Endodermal cell (in vitro differentiated cells): ENCODE measurements at regions not wholly inside any gene's neighbourhood (a gene's known extent, or its start where the extent isn't known, plus 50 kb on each side); places are given as distances from the start of the nearest gene placed in this dataset.
"Not testable (repeated sequence)": the region's sequence is repeated elsewhere in the genome, so short reads cannot be mapped to it uniquely, and the experiment has no call there.

ENCODE experiments used
- DNase-seq: peaks from one replicate; pipeline ENCODE4 v3.0.0-alpha.2; 2017
- H3K27ac ChIP-seq: 2 replicates; pipeline ENCODE4 v1.5.1; 2013; ENCODE audit warnings: mild to moderate bottlenecking, low read depth, low read length, moderate library complexity
- H3K27me3 ChIP-seq: 2 replicates; pipeline ENCODE4 v1.6.1; 2013; ENCODE audit warnings: mild to moderate bottlenecking, low read length, moderate library complexity; ENCODE audit not compliant: insufficient read depth, control insufficient read depth, poor library complexity, severe bottlenecking
- H3K36me3 ChIP-seq: 2 replicates; pipeline ENCODE4 v1.7.0; 2013; ENCODE audit warnings: mild to moderate bottlenecking, low read length, moderate library complexity; ENCODE audit not compliant: control insufficient read depth, insufficient read depth
- H3K4me1 ChIP-seq: one replicate; pipeline ENCODE4 v1.7.0; 2013; ENCODE audit warnings: low read length; ENCODE audit not compliant: control insufficient read depth, insufficient read depth
- H3K4me3 ChIP-seq: 2 replicates; pipeline ENCODE4 v1.5.1; 2013; ENCODE audit warnings: mild to moderate bottlenecking, low read length, moderate library complexity
- H3K9ac ChIP-seq: 2 replicates; pipeline ENCODE4 v1.6.1; 2013; ENCODE audit warnings: mild to moderate bottlenecking, low read length, moderate library complexity; ENCODE audit not compliant: poor library complexity, severe bottlenecking; ENCODE audit errors: extremely low read depth
- H3K9me3 ChIP-seq: 2 replicates; pipeline ENCODE4 v1.6.1; 2013; ENCODE audit warnings: mild to moderate bottlenecking, low read length, moderate library complexity; ENCODE audit not compliant: control insufficient read depth
- H3K27ac Mint-ChIP-seq: 2 replicates; pipeline ENCODE4 v1.8.0; 2020; ENCODE audit warnings: mixed read lengths
- H3K27me3 Mint-ChIP-seq: 2 replicates; pipeline ENCODE4 v1.8.0; 2021; ENCODE audit warnings: mild to moderate bottlenecking, mixed read lengths; ENCODE audit not compliant: insufficient read depth
- H3K36me3 Mint-ChIP-seq: 2 replicates; pipeline ENCODE4 v1.8.0; 2020; ENCODE audit warnings: low read depth, mixed read lengths
- H3K4me1 Mint-ChIP-seq: 2 replicates; pipeline ENCODE4 v1.8.0; 2020; ENCODE audit warnings: mixed read lengths
- H3K4me3 Mint-ChIP-seq: 2 replicates; pipeline ENCODE4 v1.8.0; 2020; ENCODE audit warnings: mild to moderate bottlenecking, moderate library complexity, mixed read lengths
- H3K9me3 Mint-ChIP-seq: 2 replicates; pipeline ENCODE4 v1.8.0; 2020; ENCODE audit warnings: mild to moderate bottlenecking, mixed read lengths
- WGBS, 2 experiments: methylation state at CpG; one replicate each; pipeline versions ENCODE4 v1.1.5 to v1.1.7; 2013; ENCODE audit warnings: missing lambda C conversion rate in 2 of 2, mixed read lengths in 1 of 2; ENCODE audit not compliant: insufficient coverage in 1 of 2, insufficient read length in 1 of 2; 5-methylcytosine and 5-hydroxymethylcytosine counted together
- TF ChIP-seq, protein P1 (sequence below): fragments of 200-600 bp; sonication (generic); conservative IDR thresholded peaks from 2 replicates; pipeline ENCODE4 v1.5.0; 2021; ENCODE audit warnings: antibody characterized with exemption, mild to moderate bottlenecking

- no peaks in the 10 kb centered on the region for H3K36me3 ChIP-seq
- no peaks in the 10 kb centered on the region for H3K9me3 ChIP-seq
- H3K27ac Mint-ChIP-seq, result no peak overlapping the region
- no peak overlapping the region for H3K4me3 Mint-ChIP-seq
- TF ChIP-seq, protein P1, sequence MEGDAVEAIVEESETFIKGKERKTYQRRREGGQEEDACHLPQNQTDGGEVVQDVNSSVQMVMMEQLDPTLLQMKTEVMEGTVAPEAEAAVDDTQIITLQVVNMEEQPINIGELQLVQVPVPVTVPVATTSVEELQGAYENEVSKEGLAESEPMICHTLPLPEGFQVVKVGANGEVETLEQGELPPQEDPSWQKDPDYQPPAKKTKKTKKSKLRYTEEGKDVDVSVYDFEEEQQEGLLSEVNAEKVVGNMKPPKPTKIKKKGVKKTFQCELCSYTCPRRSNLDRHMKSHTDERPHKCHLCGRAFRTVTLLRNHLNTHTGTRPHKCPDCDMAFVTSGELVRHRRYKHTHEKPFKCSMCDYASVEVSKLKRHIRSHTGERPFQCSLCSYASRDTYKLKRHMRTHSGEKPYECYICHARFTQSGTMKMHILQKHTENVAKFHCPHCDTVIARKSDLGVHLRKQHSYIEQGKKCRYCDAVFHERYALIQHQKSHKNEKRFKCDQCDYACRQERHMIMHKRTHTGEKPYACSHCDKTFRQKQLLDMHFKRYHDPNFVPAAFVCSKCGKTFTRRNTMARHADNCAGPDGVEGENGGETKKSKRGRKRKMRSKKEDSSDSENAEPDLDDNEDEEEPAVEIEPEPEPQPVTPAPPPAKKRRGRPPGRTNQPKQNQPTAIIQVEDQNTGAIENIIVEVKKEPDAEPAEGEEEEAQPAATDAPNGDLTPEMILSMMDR, result no peak
- H3K4me3 ChIP-seq, result no peak overlapping the region
- H3K9me3 Mint-ChIP-seq, result no peaks in the 10 kb centered on the region
- no peaks in the 10 kb centered on the region for H3K36me3 Mint-ChIP-seq
- H3K27me3 ChIP-seq, result no peaks in the 10 kb centered on the region
- H3K27me3 Mint-ChIP-seq, result no peaks in the 10 kb centered on the region
- no peaks in the 10 kb centered on the region for H3K4me1 ChIP-seq
- WGBS, 2 experiments, result 95 to 97% methylated on average over 5 to 7 of the region's 7 CpGs
- peaks cover 12% of the 10 kb centered on the region for H3K4me1 Mint-ChIP-seq
- no peak overlapping the region for H3K9ac ChIP-seq
- no peak overlapping the region for H3K27ac ChIP-seq
- DNase-seq, result no peak
Measured at GRCh38 chr14:51597261-51598001, 54.3 kb upstream of the FRMD6 start.

DNA sequence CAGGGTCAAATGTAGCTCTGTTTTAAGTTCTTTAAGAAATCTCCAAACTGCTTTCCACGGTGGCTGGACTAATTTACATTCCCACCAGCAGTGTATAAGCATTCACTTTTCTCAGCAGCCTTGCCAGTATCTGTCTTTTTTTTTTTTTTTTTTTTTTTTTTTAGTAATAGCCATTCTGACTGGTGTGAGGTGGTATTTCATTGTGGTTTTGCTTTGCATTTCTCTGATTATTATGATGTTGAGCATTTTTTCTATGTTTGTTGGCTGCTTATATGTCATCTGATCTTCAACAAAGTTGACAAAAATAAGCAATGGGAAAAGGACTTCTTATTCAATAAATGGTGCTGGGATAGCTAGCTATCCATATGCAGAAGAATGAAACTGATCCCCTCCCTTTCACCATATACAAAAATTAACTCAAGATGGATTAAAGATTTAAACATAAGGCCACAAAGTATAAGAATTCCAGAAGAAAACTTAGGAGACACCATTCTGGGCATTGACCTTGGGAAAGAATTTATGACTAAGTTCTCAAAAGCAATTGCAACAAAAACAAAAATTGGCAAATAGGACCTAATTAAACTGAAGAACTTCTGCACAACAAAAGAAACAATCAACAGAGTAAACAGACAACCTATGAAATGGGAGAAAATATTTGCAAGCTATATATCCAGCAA lies 52.6 kb upstream of the FRMD6 start:
- not testable (repeated sequence) for H3K27me3 ChIP-seq, H3K36me3 Mint-ChIP-seq, H3K4me1 ChIP-seq, H3K9me3 ChIP-seq, H3K36me3 ChIP-seq, H3K27ac ChIP-seq, H3K27me3 Mint-ChIP-seq, H3K4me3 Mint-ChIP-seq, H3K9ac ChIP-seq, H3K4me3 ChIP-seq, H3K9me3 Mint-ChIP-seq, DNase-seq, H3K27ac Mint-ChIP-seq
- WGBS, 2 experiments, result 89% methylated on average over 1 of the region's 1 CpG; no CpG with 5 or more reads in 1 of the 2 experiments
- H3K4me1 Mint-ChIP-seq, result peaks cover 12% of the 10 kb centered on the region

GRCh38 chr14:51600658-51601057 lies 51.1 kb upstream of the FRMD6 start:
- no peak overlapping the region for H3K27ac ChIP-seq
- WGBS, 2 experiments, result 97% methylated on average over 1 of the region's 1 CpG; no CpG with 5 or more reads in 1 of the 2 experiments
- H3K9me3 Mint-ChIP-seq, result no peaks in the 10 kb centered on the region
- no peaks in the 10 kb centered on the region for H3K4me1 ChIP-seq
- no peaks in the 10 kb centered on the region for H3K9me3 ChIP-seq
- peaks cover 24% of the 10 kb centered on the region for H3K4me1 Mint-ChIP-seq
- TF ChIP-seq, protein P1, result no peak
- H3K4me3 Mint-ChIP-seq, result no peak overlapping the region
- no peaks in the 10 kb centered on the region for H3K36me3 Mint-ChIP-seq
- no peaks in the 10 kb centered on the region for H3K27me3 Mint-ChIP-seq
- H3K27ac Mint-ChIP-seq, result no peak overlapping the region
- no peak overlapping the region for H3K9ac ChIP-seq
- H3K4me3 ChIP-seq, result no peak overlapping the region
- no peak for DNase-seq
- H3K36me3 ChIP-seq, result no peaks in the 10 kb centered on the region
- H3K27me3 ChIP-seq, result no peaks in the 10 kb centered on the region
